ENCODE measurements at regions not wholly inside any gene's neighbourhood (a gene's known extent, or its start where the extent isn't known, plus 50 kb on each side); places are given as distances from the start of the nearest gene placed in this dataset.

GRCh38 chr11:64457416-64458010 is 98.2 kb upstream of the SLC22A11 start:
- no peak for TF ChIP-seq CTCF (IDR thresholded peaks at IDR 0.05; ENCODE audit: low read depth, low read length, missing control alignments)
- H3K4me3 ChIP-seq (ENCODE audit: low read depth, low read length), result no peak overlapping the region
- DNase-seq (ENCODE audit: low read depth), result no peak

GRCh38 chr11:64458997-64459396 is 96.7 kb upstream of the SLC22A11 start:
- H3K4me3 ChIP-seq (ENCODE audit: low read depth, low read length), result no peak overlapping the region
- no peak for DNase-seq (ENCODE audit: low read depth)
- TF ChIP-seq CTCF (IDR thresholded peaks at IDR 0.05; ENCODE audit: low read depth, low read length, missing control alignments), result no peak

GRCh38 chr11:64459609-64460008 is 96.1 kb upstream of the SLC22A11 start:
- no peak for TF ChIP-seq CTCF (IDR thresholded peaks at IDR 0.05; ENCODE audit: low read depth, low read length, missing control alignments)
- H3K4me3 ChIP-seq (ENCODE audit: low read depth, low read length), result no peak overlapping the region
- no peak for DNase-seq (ENCODE audit: low read depth)

- no peak for TF ChIP-seq CTCF (IDR thresholded peaks at IDR 0.05; ENCODE audit: low read depth, low read length, missing control alignments)
These were observed 94.7 kb upstream of the SLC22A11 start for GRCh38 chr11:64461081-64461480.

GRCh38 chr11:64466115-64466718 is 89.5 kb upstream of the SLC22A11 start:
- no peak for DNase-seq (ENCODE audit: low read depth)
- TF ChIP-seq CTCF (IDR thresholded peaks at IDR 0.05; ENCODE audit: low read depth, low read length, missing control alignments), result no peak
- no peak overlapping the region for H3K4me3 ChIP-seq (ENCODE audit: low read depth, low read length)

More at GRCh38 chr11:64461081-64461480, 94.7 kb upstream of the SLC22A11 start:
- DNase-seq (ENCODE audit: low read depth), result no peak
- no peak overlapping the region for H3K4me3 ChIP-seq (ENCODE audit: low read depth, low read length)

- DNase-seq (ENCODE audit: low read depth), result no peak
- no peak for TF ChIP-seq CTCF (IDR thresholded peaks at IDR 0.05; ENCODE audit: low read depth, low read length, missing control alignments)
- H3K4me3 ChIP-seq (ENCODE audit: low read depth, low read length), result no peak overlapping the region
These were observed 86.5 kb upstream of the SLC22A11 start for GRCh38 chr11:64469288-64469687.
